ENCODE measurements at regions not wholly inside any gene's neighbourhood (a gene's known extent, or its start where the extent isn't known, plus 50 kb on each side); places are given as distances from the start of the nearest gene placed in this dataset.

GRCh38 chr2:129006901-129007300 is 688.2 kb upstream of the HS6ST1 start:
- no peak for TF ChIP-seq CTCF (IDR thresholded peaks at IDR 0.05; ENCODE audit: control insufficient read depth, insufficient read depth, low read depth, low read length, missing control alignments)
- DNase-seq (ENCODE audit: low read depth), result no peak
- H3K4me3 ChIP-seq (ENCODE audit: control insufficient read depth, low read depth, low read length), result no peak overlapping the region

GRCh38 chr2:129008055-129008880 is 689.6 kb upstream of the HS6ST1 start:
- DNase-seq (ENCODE audit: low read depth), result no peak
- no peak overlapping the region for H3K4me3 ChIP-seq (ENCODE audit: control insufficient read depth, low read depth, low read length)
- TF ChIP-seq CTCF (IDR thresholded peaks at IDR 0.05; ENCODE audit: control insufficient read depth, insufficient read depth, low read depth, low read length, missing control alignments), result no peak

GRCh38 chr2:129008881-129009554 is 690.4 kb upstream of the HS6ST1 start:
- no peak for DNase-seq (ENCODE audit: low read depth)
- no peak overlapping the region for H3K4me3 ChIP-seq (ENCODE audit: control insufficient read depth, low read depth, low read length)
- no peak for TF ChIP-seq CTCF (IDR thresholded peaks at IDR 0.05; ENCODE audit: control insufficient read depth, insufficient read depth, low read depth, low read length, missing control alignments)

- DNase-seq (ENCODE audit: low read depth), result no peak
- TF ChIP-seq CTCF (IDR thresholded peaks at IDR 0.05; ENCODE audit: control insufficient read depth, insufficient read depth, low read depth, low read length, missing control alignments), result no peak
These were observed 691.0 kb upstream of the HS6ST1 start for GRCh38 chr2:129009555-129010146.

GRCh38 chr2:129010262-129010661 is 691.6 kb upstream of the HS6ST1 start:
- H3K4me3 ChIP-seq (ENCODE audit: control insufficient read depth, low read depth, low read length), result no peak overlapping the region
- DNase-seq (ENCODE audit: low read depth), result no peak
- TF ChIP-seq CTCF (IDR thresholded peaks at IDR 0.05; ENCODE audit: control insufficient read depth, insufficient read depth, low read depth, low read length, missing control alignments), result no peak

More at GRCh38 chr2:129009555-129010146, 691.0 kb upstream of the HS6ST1 start:
- H3K4me3 ChIP-seq (ENCODE audit: control insufficient read depth, low read depth, low read length), result no peak overlapping the region

GRCh38 chr2:129011466-129012061 is 692.9 kb upstream of the HS6ST1 start:
- TF ChIP-seq CTCF (IDR thresholded peaks at IDR 0.05; ENCODE audit: control insufficient read depth, insufficient read depth, low read depth, low read length, missing control alignments), result no peak
- no peak overlapping the region for H3K4me3 ChIP-seq (ENCODE audit: control insufficient read depth, low read depth, low read length)
- DNase-seq (ENCODE audit: low read depth), result no peak
